Common myeloid progenitor, CD34-positive (primary cell): ENCODE measurements at regions not wholly inside any gene's neighbourhood (a gene's known extent, or its start where the extent isn't known, plus 50 kb on each side); places are given as distances from the start of the nearest gene placed in this dataset.

ENCODE experiments used
- CTCF ChIA-PET: fragments of 350-600 bp; sonication (Branson Sonifier 250); formaldehyde crosslinking; loops from one replicate; lab custom pipeline; 2021; ENCODE audit warnings: antibody characterized with exemption; lab: Charles Lee
- POLR2A ChIA-PET: fragments of 350-600 bp; sonication (Branson Sonifier 250); formaldehyde crosslinking; loops from one replicate; lab custom pipeline; 2021; ENCODE audit warnings: antibody characterized with exemption; lab: Charles Lee
- DNase-seq, 3 donors: peaks; one replicate each; pipeline versions ENCODE4 v3.0.0 to v3.0.0-alpha.2; 2013
- H3K27ac ChIP-seq, 2 experiments: 1 replicate in 1 of 2; 2 replicates in 1 of 2; pipeline ENCODE4 v1.7.0; 2013; ENCODE audit warnings: inconsistent platforms in 2 of 2, low read length in 2 of 2, mild to moderate bottlenecking in 2 of 2, low read depth in 1 of 2, moderate library complexity in 1 of 2; ENCODE audit not compliant: severe bottlenecking in 2 of 2, insufficient read depth in 1 of 2, poor library complexity in 1 of 2
- H3K27me3 ChIP-seq, 5 experiments: replicated peaks in 2 of 5; 1 replicate in 3 of 5; 2 replicates in 2 of 5; pipeline versions ENCODE4 v1.6.1 to v1.7.0; 2013; ENCODE audit warnings: low read length in 4 of 5, mild to moderate bottlenecking in 2 of 5, moderate library complexity in 2 of 5, inconsistent platforms in 1 of 5; ENCODE audit not compliant: insufficient read depth in 5 of 5, control insufficient read depth in 4 of 5
- H3K36me3 ChIP-seq, 4 experiments: 1 replicate in 2 of 4; 2 replicates in 2 of 4; pipeline versions ENCODE4 v1.6.1 to v1.7.0; 2013; ENCODE audit warnings: low read length in 3 of 4, control low read depth in 1 of 4, mild to moderate bottlenecking in 1 of 4; ENCODE audit not compliant: control insufficient read depth in 4 of 4, insufficient read depth in 4 of 4
- H3K4me1 ChIP-seq, 4 experiments: 1 replicate in 3 of 4; 2 replicates in 1 of 4; pipeline versions ENCODE4 v1.6.1 to v1.7.1; 2013; ENCODE audit warnings: low read length in 3 of 4, mild to moderate bottlenecking in 3 of 4, control low read depth in 1 of 4, inconsistent platforms in 1 of 4, moderate library complexity in 1 of 4; ENCODE audit not compliant: control insufficient read depth in 4 of 4, insufficient read depth in 4 of 4; ENCODE audit errors: control extremely low read depth in 1 of 4
- H3K4me3 ChIP-seq, 7 experiments: 1 replicate in 4 of 7; 2 replicates in 3 of 7; pipeline versions ENCODE4 v1.5.1 to v1.7.0; 2013; ENCODE audit warnings: mild to moderate bottlenecking in 7 of 7, low read length in 6 of 7, moderate library complexity in 6 of 7, inconsistent platforms in 2 of 7, low read depth in 2 of 7, control low read depth in 1 of 7; ENCODE audit not compliant: insufficient read depth in 4 of 7, control insufficient read depth in 1 of 7; ENCODE audit errors: extremely low read depth in 1 of 7
- H3K9me3 ChIP-seq, 5 experiments: 1 replicate in 4 of 5; 2 replicates in 1 of 5; pipeline versions ENCODE4 v1.6.1 to v1.7.1; 2013; ENCODE audit warnings: low read length in 4 of 5, mild to moderate bottlenecking in 2 of 5, inconsistent platforms in 1 of 5, low read depth in 1 of 5, moderate library complexity in 1 of 5; ENCODE audit not compliant: control insufficient read depth in 4 of 5, insufficient read depth in 2 of 5; ENCODE audit errors: control extremely low read depth in 1 of 5
- WGBS: methylation state at CpG from one replicate; pipeline ENCODE4 v1.1.5; 2013; ENCODE audit not compliant: insufficient coverage; 5-methylcytosine and 5-hydroxymethylcytosine counted together

DNA sequence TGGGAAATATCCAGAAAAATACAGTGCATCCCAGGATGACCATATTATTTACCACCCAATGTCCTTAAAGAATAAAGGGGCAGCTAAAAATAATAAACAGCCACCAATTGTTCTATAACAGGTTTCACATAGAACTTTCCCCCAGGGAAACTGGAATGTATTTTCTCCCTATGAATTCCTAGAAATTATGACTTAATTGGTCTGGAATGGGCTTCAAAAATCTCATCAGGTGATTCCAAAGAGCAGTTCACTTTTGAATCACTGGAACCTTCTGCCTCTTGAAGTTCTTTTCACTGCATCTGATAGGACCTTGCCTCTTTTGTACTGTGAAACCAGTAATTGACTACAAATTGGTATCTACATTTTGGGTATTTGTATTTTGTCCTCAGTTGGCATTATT is 119.3 kb downstream of the ZNF330 start:
- Histone ChIP-seq H3K27me3 (peaks cover 0 to 3% (median 0%) of the 10 kb centered on the region in 5 experiments), H3K4me1 (no peaks in the 10 kb centered on the region), H3K9me3 (no peaks in the 10 kb centered on the region), H3K4me3 (no peak overlapping the region), H3K27ac (no peak overlapping the region), H3K36me3 (no peaks in the 10 kb centered on the region)
- no peak for DNase-seq
- POLR2A ChIA-PET, result no interaction called here
- CTCF ChIA-PET, result no interaction called here

DNA sequence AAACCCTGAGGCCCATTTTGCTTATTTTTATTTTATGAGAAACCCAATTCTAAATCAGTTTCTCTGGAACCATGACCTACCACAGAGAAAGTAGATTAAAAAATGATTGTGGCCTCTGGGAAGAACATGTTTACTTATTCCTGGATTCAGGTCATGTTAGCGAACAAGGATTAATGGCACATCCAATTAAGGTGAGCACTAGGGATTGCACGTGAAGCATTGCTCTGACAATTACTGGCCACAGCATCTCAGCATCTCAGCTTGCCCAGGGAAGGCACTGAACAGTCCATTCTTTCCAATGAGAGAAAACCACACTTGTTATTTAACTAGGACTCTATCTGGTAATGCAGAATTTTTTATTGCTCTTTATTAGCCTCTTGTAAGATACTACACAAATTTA is 119.8 kb downstream of the ZNF330 start:
- no peak for DNase-seq
- WGBS, result 100% methylated on average over 1 of the region's 2 CpGs
- POLR2A ChIA-PET, result no interaction called here

GRCh38 chr4:141346144-141346543 is 125.4 kb downstream of the ZNF330 start:
- Histone ChIP-seq H3K4me1 (peaks cover 0 to 10% (median 8%) of the 10 kb centered on the region in 4 experiments), H3K9me3 (no peaks in the 10 kb centered on the region), H3K4me3 (no peak overlapping the region), H3K36me3 (no peaks in the 10 kb centered on the region), H3K27ac (no peak overlapping the region), H3K27me3 (no peaks in the 10 kb centered on the region)
- DNase-seq, result peak; percentile 41 to 55 (median 49)
- ChIA-PET POLR2A (interaction anchor here (0.6 to 0.7 kb wide), 2 partner anchors 353 to 821 kb away, joined by 3 to 4 read pairs; no protein-coding TSS in a partner anchor), CTCF (interaction anchor here (0.6 to 4.5 kb wide), 14 partner anchors 10 to 1747 kb away, joined by 3 to 22 read pairs (median 4); no protein-coding TSS in a partner anchor)
- no CpG with 5 or more reads among the region's 1 CpG for WGBS

More for the DNA sequence above, 119.8 kb downstream of the ZNF330 start:
- CTCF ChIA-PET, result no interaction called here
- H3K27me3 ChIP-seq, result peaks cover 0 to 1% (median 0%) of the 10 kb centered on the region in 5 experiments
- H3K36me3 ChIP-seq, result no peaks in the 10 kb centered on the region
- H3K27ac ChIP-seq, result no peak overlapping the region
- no peak overlapping the region for H3K4me3 ChIP-seq
- H3K4me1 ChIP-seq, result no peaks in the 10 kb centered on the region
- no peaks in the 10 kb centered on the region for H3K9me3 ChIP-seq

- DNase-seq, result no peak
- Histone ChIP-seq H3K9me3 (no peaks in the 10 kb centered on the region), H3K4me1 (peaks cover 5 to 20% (median 15%) of the 10 kb centered on the region in 4 experiments), H3K27me3 (no peaks in the 10 kb centered on the region), H3K36me3 (no peaks in the 10 kb centered on the region), H3K4me3 (no peak overlapping the region), H3K27ac (no peak overlapping the region)
- ChIA-PET CTCF (interaction anchor here (1.6 to 4.5 kb wide), 4 partner anchors 11 to 776 kb away, joined by 5 to 22 read pairs (median 10); no protein-coding TSS in a partner anchor), POLR2A (no interaction called here)
- WGBS, result 57% methylated on average over 1 of the region's 2 CpGs
Measured at GRCh38 chr4:141347684-141348083, 127.0 kb downstream of the ZNF330 start.

DNA sequence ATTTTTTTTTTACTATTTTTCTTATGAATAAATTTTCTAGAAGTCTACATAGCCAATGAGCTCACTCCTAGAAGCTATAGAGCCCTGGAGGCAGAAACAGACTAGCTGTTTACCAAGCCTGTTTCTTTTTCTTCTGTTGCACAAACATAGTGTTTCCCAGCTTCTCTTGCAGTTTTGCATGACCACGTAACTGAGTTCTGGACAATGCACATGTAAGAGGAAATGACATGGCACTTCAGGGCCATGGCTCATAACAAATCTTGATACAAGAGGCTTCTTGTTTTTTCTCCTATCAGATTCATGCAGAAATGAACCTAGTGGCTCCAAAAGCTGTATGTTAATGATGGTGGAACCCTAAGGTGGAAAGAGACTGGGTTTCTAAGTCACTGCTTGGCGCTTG is 127.4 kb downstream of the ZNF330 start:
- POLR2A ChIA-PET, result no interaction called here
- peak; percentile 29 to 72 (median 62) for DNase-seq
- Histone ChIP-seq H3K9me3 (no peaks in the 10 kb centered on the region), H3K4me3 (peak overlapping the region in 1 of 7 experiments; percentile 4), H3K36me3 (no peaks in the 10 kb centered on the region), H3K27ac (no peak overlapping the region), H3K4me1 (peaks cover 7 to 24% (median 18%) of the 10 kb centered on the region in 4 experiments), H3K27me3 (no peaks in the 10 kb centered on the region)
- CTCF ChIA-PET, result interaction anchor here (1.1 to 4.5 kb wide), 4 partner anchors 9 to 776 kb away, joined by 5 to 22 read pairs (median 8); no protein-coding TSS in a partner anchor
- 42% methylated on average over 2 of the region's 2 CpGs for WGBS

- CTCF ChIA-PET, result interaction anchor here (1.1 to 4.5 kb wide), 5 partner anchors 9 to 775 kb away, joined by 4 to 22 read pairs (median 5); no protein-coding TSS in a partner anchor
- DNase-seq, result no peak
- Histone ChIP-seq H3K4me3 (no peak overlapping the region), H3K27me3 (no peaks in the 10 kb centered on the region), H3K4me1 (peaks cover 7 to 27% (median 18%) of the 10 kb centered on the region in 4 experiments), H3K27ac (no peak overlapping the region), H3K36me3 (no peaks in the 10 kb centered on the region), H3K9me3 (peaks cover 0 to 4% (median 0%) of the 10 kb centered on the region in 5 experiments)
- POLR2A ChIA-PET, result no interaction called here
- WGBS, result no CpG with 5 or more reads among the region's 1 CpG
Measured at GRCh38 chr4:141348573-141348972, 127.9 kb downstream of the ZNF330 start.

GRCh38 chr4:141349236-141349635 is 128.5 kb downstream of the ZNF330 start:
- ChIA-PET CTCF (interaction anchor here (1.1 to 4.5 kb wide), 3 partner anchors 8 to 363 kb away, joined by 4 to 22 read pairs (median 5); no protein-coding TSS in a partner anchor), POLR2A (no interaction called here)
- no peaks in the 10 kb centered on the region for H3K36me3 ChIP-seq
- H3K27me3 ChIP-seq, result no peaks in the 10 kb centered on the region
- H3K27ac ChIP-seq, result no peak overlapping the region
- no peak overlapping the region for H3K4me3 ChIP-seq
- DNase-seq, result no peak
- H3K4me1 ChIP-seq, result peaks cover 7 to 27% (median 18%) of the 10 kb centered on the region in 4 experiments
- H3K9me3 ChIP-seq, result peaks cover 0 to 8% (median 4%) of the 10 kb centered on the region in 5 experiments
